HG02884 (cell line): ENCODE measurements at regions not wholly inside any gene's neighbourhood (a gene's known extent, or its start where the extent isn't known, plus 50 kb on each side); places are given as distances from the start of the nearest gene placed in this dataset.
"Not testable (repeated sequence)": the region's sequence is repeated elsewhere in the genome, so short reads cannot be mapped to it uniquely, and the experiment has no call there.

ENCODE experiments used
- ATAC-seq: cut with Tn5 transposase; IDR thresholded peaks from one replicate; pipeline ENCODE4 v1.9.1; 2021; ENCODE audit warnings: mild to moderate bottlenecking, moderate library complexity; ENCODE audit not compliant: unreplicated experiment

DNA sequence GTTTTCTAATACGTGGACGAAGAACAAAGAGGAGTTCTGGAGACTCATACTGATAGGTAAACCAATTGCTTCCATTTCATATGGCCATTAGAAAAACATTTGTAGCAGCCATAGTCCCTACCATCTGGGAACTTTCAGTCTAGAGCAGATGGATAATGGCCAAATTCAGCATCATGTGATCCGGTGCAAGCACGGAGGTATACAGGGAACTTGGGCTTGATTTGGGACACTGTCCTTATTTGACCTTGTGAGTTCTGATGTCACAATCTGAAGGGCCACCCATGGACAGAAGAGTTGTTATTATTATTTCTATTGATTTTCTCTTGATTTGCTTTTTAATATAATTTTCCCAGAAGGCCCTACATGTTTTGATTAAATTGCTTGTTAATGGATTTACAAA, 154.6 kb upstream of the ZNF267 start:
- ATAC-seq = no peak

DNA sequence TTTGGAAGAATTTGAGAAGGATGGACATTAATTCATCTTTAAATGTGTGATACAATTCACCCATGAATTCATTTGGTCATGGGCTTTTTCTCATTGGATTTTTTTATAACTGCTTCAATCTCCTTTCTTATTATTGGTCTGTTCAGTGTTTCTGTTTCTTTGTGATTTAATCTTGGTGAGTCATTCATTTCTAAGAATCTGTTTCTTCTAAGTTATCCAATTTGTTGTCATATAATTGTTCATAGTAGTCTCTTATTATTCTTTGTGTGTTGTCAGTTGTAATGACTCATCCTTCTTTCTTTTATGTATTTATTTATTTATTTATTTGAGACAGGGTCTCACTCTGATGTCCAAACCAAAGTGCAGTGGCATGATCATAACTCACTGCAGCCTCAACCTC, 146.1 kb upstream of the ZNF267 start:
- ATAC-seq = no peak

DNA sequence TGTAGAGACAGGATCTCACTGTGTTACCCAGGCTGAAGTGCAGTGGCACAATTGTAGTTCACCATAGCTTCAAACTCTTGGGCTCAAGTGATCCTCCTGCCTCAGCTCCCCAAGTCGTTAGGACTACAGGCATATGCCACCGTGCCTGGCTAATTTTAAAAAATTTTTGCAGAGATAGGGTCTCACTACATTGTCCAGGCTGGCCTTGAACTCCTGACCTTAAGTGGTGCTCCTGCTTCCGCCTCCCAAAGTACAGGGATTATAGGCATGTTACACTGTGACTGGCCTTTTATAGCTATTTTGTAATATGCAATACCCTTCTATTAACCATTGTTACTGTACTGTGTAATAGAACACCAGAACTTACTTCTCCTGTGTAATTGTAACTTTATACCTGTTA, 139.3 kb upstream of the ZNF267 start:
- no peak for ATAC-seq

DNA sequence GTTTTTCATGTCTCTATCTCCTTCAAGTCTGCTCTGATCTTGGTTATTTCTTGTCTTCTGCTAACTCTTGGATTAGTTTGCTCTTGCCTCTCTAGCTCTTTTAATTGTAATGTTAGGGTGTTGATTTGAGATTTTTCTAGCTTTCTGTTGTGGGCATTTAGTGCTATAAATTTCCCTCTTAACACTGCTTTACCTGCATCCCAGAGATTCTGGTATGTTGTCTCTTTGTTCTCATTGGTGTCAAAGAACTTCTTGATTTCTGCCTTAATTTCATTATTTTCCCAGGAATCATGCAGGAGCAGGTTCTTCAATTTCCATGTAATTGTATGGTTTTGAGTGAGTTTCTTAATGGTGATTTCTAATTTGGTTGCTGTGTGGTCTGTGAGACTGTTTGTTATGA, 128.5 kb upstream of the ZNF267 start:
- not testable (repeated sequence) for ATAC-seq

DNA sequence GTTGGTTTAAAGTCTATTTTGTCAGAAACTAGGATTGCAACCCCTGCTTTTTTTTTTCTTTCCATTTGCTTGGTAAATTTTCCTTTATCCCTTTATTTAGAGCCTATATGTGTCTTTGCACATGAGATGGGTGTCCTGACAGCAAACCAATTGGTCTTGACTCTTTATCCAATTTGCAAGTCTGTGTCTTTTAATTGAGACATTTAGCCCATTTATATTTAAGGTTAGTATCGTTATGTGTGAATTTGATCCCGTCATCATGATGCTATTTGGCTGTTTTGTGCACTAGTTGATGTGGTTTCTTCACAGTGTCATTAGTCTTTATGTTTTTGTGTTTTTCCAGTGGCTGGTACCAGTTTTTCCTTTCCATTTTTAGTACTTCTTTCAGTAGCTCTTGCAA, 127.7 kb upstream of the ZNF267 start:
- ATAC-seq = no peak

GRCh38 chr16:31754998-31755615, 118.5 kb upstream of the ZNF267 start:
- no peak for ATAC-seq

- ATAC-seq = no peak
These were observed 109.5 kb upstream of the ZNF267 start for GRCh38 chr16:31764103-31764502.

GRCh38 chr16:31767267-31767666, 106.3 kb upstream of the ZNF267 start:
- no peak for ATAC-seq

DNA sequence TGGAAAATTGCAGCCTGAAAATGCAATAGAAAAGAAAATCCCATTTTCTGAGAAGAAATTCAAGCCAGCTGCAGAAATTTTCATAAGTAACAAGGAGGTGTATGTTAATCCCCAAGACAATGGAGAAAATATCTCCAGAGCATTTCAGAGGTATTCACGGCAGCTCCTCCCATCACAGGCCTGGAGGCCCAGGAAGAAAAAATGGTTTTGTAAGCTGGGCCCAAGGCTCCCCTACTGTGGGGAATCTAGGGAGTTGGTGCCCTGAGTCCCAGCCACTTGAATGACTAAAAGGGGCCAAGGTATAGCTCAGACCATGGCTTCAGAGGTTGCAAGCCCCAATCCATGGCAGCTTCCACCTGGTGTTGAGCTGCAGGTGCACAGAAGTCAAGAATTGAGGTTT, 93.3 kb upstream of the ZNF267 start:
- no peak for ATAC-seq

GRCh38 chr16:31785126-31785525, 88.5 kb upstream of the ZNF267 start:
- ATAC-seq = no peak

GRCh38 chr16:31807086-31807485, 66.5 kb upstream of the ZNF267 start:
- ATAC-seq = no peak

DNA sequence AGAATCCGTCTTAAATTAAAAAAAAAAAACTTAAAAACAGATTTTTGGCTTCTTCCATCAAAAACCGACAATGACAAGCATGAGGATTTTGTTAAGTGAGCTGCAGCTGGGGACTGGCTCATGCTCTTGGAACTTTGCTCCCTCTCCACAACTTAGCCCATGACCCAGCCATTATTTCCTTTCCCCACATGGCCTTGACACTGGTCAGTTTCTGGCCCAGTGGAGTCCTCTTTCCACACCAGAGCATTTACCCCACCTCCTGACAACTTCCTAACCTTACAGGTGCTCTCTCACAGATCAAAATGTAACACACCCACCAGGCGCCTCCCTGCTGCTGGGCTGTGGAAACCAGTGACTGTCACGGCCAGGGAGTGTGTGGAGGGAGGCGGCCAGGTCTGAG, 62.7 kb upstream of the ZNF267 start:
- no peak for ATAC-seq

DNA sequence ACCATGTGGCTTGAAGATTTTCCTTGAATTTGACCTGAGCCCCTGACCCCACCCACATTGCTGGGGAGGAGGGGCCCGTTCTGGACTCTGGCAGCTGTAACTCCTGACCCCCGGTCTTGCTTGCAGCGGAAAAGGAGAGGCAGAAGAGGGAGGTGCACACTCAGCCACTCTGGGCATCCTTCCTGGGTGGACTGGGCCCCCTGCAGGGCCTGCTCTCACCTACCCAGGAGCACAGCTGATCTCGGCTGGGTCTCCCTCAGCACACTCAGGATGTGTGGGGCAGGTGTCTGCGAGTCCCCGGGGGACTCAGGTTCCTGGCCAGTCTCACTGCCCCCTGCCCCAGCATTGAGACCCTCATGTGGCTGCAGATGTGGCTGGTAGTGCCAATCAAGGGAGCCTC, 57.5 kb upstream of the ZNF267 start:
- ATAC-seq = not testable (repeated sequence)

GRCh38 chr16:31819386-31819785, 54.2 kb upstream of the ZNF267 start:
- no peak for ATAC-seq

DNA sequence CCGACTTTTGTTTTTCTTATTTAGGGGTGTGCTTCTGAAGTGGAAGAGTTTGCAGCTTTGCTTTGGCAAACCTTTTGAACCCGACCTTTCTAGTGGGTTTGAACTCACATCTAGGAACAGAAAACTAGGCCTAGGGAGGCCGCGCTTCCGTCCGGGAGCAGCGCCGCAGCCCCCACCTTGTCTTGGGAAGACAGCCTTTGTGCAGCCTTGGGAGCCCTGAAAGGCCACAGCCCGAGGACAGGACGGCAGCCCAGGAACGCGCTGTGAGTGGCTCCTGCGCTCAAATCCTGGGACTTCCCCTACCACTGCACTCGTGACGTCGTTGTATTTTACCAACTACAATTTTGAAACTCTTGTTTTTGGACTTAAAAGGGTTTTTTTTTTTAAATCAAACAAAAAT, 53.7 kb upstream of the ZNF267 start:
- no peak for ATAC-seq
